HG03159 (cell line): ENCODE measurements at regions not wholly inside any gene's neighbourhood (a gene's known extent, or its start where the extent isn't known, plus 50 kb on each side); places are given as distances from the start of the nearest gene placed in this dataset.

Source experiments
- ATAC-seq: cut with Tn5 transposase; IDR thresholded peaks from one replicate; pipeline ENCODE4 v1.9.1; 2021; ENCODE audit warnings: mild to moderate bottlenecking, moderate library complexity; ENCODE audit not compliant: unreplicated experiment

DNA sequence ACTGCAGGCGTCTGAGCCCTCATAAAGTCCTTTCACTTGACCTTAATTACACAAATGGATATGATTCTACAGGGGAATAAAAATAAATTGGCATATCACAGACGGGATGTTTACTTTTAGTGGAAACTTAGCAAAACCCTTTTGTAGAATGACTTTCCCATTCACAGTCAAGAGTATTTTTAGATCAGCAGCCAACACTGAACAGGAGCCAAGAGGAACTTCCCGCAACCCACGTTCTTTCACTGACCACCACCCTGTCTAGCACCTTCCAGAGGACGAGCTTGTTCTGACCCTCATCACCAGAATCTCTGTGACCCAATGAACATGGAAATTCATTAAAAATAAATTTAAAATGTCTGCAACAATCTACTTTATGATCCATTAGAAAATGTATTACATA is 119.0 kb upstream of the SNTG2 start:
- ATAC-seq, result no peak

DNA sequence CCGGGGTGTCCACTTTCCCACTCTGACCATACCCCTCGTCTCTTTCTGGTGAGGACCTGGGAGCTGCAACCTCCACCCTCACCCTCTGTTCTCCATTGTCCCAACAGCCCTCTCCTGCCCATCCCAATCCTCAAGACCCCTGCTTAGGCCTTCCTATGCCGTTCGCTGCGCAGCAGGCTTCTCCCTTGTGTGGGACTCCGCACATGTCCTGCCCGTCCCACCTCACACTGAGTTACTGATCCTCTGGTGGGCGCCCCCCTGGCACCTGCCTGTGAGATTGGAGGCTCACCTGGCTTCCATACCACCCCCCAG is 119.5 kb upstream of the SNTG2 start:
- no peak for ATAC-seq

DNA sequence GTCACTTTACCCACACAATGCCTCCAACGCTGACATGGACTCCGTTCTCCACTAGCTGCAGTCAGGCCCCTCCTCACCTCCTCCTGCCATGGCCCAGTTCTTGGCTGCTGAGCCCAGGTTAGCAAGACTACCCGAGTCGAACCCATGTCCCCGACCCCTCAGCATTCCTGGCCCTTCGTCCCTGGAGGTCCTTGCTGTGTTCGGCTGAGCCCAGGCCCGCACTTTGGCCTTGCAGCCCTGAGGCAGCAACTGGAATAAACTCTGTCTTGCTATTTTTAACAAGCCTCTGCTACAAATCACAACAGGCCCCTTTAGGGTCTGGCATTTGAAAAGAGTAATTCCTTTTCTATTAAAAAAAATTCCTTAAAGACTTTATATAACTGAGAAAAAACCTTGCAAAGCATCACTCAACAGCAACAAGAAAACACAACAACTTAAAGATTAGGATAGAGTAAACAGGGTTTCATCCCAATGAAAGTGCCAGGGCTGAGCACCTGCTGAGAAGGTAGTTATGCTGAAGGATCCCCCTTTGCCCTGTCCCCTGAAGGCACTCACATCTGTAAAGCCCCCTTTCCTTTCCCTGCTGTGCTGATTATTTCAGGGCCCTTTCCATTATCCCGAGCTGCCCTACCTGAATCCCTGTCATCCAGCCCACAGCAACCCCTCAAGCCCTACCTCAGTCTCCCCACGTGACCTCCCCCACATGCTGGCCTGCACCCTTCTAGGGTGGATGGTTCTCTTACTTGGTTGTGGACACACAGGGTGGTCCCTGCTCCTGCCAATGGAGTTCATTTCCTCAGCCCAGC is 120.0 kb upstream of the SNTG2 start:
- ATAC-seq, result no peak

DNA sequence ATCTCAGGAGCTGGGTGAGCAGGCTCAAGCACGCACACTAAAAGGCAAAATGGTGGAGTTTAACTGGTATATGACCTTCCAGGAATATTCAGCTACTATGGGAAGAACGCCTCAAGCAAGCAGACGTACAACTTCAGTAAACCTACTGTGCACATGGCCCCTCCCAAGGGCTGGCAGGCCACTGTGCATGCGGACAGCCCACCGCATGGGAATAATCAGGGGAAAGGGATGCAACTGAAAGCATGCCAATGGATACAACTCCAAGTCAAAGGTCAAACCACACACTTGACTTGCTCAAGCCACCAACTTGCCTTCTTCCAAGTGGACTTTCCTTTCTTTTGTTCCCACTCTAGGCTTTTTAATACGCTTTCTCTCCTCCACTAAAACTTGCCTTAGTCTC is 121.6 kb upstream of the SNTG2 start:
- no peak for ATAC-seq

DNA sequence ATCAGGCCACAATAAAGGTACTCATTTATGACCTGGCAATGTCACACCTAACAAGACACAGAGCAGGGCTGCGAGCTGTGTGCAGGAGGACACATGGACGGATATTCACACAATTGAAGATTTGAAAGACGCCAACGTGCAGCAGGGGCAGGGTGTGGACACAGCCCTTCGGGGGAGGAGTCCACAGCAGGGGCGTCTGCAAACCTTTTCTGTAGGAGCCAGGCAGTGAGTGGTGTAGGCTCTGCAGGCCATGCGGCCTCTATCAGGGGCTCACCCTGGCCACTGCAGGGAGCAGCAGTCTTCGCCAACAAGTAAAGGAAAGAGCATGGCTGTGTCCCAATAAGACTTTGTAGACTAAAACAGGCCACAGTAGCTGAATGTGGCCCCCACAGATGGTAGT is 125.7 kb upstream of the SNTG2 start:
- no peak for ATAC-seq

DNA sequence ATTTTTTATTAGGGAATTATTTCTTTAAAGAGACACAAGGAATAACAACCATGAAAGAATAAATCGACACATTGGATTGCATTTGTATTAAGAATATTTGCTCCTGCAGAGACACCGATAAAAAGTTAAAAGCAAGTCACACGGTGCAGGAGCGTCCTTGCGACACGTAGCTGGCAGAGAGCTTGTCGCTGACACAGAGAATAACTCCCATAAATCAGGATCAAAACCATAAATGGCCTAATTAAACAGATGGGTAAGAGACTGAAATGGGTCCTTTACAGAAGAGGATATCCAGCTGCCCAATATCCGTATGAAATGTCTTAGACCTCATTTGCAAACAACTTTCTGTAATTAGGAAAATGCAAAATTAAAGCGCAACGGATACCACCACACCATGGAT is 126.1 kb upstream of the SNTG2 start:
- ATAC-seq, result no peak

DNA sequence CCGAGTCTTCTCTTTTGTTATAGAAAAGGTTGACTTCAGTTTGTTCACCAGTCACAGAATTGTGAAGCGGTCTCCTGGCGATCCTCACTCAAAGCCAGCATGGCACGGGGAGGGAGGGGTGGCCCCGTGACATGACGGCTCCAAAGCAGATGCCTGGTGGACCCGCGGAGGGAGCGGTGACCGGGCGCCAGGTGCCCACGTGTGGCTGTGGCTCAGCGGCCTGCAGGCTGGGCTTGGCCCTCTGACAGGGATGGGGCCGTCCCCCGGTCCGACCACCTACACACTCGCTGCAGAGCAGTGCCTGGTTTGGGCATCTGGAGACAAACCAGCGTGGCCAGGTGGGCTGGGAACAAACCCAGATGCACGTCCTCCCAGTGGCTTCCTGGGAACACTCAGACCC is 129.1 kb upstream of the SNTG2 start:
- ATAC-seq, result no peak

DNA sequence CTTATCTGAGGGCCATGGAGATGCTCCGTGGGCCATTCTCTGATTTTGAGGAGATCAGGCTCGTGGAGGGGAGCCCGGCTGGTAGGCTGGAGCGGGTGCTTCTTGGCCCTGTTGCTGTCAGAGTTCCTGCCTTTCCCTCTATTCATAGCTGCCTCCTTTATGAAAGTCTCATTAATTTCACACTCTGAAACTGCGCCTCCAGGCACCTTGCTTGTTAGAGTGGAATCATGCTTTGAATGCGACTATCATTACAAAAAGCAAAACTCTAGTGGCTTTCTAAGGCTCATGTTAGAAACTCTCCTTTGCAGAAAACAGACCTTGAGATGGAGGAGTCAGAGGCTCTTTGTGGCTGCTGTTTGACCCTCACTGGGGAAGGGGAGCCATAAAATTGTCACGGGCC is 131.0 kb upstream of the SNTG2 start:
- ATAC-seq, result no peak

DNA sequence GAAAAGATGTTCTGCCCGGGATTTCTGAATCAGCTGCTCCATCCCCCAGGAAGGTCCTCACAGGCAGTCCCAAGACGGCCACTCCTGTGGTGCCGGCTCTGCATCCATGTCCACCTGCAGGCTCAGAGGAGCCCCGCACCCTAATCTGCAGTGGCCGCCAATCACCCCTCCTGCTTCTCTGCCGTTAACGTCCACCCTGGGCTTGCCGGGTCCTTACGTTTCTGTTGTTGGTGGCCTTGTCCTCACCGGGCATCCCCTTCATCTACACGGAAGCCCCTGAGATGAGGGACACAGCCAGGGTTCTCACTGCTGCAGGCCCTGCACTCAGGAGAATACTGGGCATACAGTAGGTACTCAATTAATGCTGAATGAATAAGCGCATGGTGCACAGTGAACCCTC is 131.5 kb upstream of the SNTG2 start:
- ATAC-seq, result no peak

DNA sequence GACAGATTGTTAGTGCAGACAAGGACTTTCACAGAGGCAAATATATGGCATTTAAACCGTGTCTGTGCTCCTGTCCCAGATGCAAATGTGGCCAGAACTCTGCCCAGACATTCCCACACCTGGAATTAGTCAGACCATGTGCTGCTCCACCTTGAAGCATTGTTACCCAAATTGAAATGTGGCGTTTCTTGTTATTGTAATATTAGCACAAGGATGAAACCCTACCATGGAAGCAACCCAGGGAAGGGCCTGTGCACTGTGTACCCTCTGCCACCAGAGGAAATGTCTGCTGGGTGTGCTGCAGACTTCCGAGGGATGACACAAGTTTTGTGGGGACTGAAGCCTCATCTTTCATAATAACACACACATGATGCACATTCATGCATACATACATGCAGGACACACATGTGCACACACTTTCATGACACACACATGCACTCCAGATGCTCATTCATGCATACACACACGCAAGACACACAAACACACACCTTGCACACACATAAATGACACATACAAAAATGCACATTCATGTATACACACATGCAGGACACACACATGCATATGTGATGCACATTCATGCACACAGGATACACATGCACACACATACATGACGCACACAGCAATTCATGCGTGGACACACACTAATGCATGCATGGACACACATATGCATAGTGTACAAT is 133.2 kb upstream of the SNTG2 start:
- ATAC-seq, result no peak

DNA sequence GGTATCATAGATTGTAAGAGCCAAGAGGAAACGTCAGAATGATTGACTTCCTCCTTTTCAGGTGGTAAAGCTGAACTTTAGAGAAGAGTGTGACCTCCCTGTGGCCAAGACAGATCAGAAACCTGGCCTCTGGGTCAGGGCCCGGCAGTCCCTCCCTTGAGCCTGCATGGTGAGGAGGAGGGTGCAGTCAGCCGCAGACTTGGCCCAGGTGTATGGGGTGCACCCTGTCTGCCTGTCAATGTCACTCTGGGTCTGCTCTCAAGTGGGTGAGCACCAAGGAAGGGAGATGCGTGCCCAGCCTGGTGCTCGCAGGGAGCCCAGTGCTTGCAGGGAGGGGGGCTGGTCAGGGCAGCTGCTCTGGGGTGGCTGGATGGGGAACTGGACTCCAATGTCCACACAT is 134.4 kb upstream of the SNTG2 start:
- ATAC-seq, result no peak

DNA sequence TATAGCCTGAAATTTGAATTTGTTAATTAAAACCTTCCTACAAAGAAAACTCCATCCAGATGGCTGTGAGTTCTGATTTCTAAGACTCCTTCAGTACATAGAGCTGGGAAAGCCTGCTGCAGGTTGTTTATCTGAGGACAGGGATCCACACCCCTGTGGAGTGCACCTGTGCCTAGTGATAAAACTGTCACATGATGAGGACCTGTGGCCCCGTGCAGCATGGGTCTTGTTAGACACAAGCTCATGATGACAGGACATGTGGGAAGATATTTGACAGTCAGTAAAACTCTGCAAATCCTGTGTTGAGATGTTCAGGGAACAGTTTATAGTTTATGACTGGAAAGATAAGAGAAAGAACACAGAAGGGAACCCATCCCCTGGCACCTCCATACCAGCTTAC is 133.2 kb upstream of the TMEM18 start:
- ATAC-seq, result no peak

DNA sequence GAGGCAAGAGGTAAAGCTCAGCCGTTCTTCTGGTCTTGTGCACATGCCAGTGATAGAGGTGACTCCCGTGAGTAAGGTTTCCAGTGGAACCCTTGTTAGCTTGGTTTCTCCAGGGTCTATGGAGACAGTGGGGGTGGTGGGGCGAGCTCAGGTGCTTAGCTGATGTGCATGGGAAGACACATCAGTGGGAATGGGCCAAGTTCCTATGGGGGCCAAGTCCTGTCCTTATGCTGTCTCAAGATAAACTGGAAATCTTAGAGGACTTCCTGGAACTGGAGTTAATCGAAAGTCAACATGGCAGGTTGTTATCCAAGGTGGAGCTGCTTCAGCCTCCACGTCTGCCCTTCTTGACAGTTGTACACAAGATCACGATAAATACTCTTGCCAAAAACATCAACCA is 130.1 kb upstream of the TMEM18 start:
- ATAC-seq, result no peak

DNA sequence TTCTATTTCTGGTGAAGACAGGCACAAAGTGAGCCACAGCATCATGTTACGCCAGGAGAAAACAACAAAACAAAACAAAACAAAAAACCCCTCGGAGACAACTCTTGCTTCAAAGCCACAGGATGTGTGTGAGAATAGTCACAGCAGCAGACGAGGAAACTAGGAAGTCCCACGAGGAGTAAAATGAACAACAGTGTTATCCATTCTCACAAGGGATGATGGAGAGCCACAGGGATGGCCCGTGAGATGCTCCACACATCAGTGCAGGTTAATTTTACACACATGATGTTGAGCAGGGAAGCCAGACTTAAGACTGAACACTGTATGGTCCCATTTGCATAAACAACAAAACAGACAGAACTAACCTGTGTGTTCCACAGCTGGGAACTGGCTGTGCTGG is 128.5 kb upstream of the TMEM18 start:
- ATAC-seq, result no peak

DNA sequence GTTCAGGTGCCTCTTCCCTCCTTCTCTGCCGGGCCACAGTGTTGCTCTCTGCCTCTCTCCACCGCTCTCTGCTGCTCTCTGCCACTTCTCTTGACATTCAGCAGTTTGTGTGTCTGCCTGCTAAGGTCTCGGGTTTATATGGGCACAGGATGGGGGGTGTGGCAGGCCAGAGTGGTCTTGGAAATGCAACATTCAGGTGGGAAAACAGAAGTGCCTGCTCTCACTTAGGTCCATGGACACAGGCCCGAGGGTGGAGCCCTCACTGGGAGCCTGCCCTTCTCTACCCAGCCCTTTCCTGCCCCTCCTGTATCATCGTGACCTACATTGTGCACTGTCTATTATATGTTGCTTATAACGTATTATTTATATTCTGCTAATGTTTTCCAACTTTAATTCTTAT is 120.8 kb upstream of the TMEM18 start:
- ATAC-seq, result no peak

DNA sequence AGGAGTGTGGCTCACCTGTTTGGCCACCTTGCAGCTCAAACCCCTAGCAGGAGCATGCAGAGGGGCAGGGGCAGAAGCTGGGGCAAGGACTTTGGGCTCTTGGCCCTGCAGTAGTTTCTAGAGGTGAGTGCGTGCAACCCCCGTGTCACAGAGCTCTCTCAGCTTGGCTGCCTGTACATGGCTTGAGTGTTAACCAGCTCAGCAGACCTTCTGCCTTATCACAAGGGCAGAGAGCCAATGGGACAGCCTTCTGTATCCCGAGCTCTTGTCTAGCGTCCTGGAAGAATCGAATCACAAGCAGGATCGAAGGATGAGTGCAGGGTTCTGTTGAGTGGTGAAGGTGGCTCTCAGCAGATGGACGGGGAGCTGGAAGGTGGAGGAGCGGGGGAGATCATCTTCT is 120.3 kb upstream of the TMEM18 start:
- ATAC-seq, result no peak

DNA sequence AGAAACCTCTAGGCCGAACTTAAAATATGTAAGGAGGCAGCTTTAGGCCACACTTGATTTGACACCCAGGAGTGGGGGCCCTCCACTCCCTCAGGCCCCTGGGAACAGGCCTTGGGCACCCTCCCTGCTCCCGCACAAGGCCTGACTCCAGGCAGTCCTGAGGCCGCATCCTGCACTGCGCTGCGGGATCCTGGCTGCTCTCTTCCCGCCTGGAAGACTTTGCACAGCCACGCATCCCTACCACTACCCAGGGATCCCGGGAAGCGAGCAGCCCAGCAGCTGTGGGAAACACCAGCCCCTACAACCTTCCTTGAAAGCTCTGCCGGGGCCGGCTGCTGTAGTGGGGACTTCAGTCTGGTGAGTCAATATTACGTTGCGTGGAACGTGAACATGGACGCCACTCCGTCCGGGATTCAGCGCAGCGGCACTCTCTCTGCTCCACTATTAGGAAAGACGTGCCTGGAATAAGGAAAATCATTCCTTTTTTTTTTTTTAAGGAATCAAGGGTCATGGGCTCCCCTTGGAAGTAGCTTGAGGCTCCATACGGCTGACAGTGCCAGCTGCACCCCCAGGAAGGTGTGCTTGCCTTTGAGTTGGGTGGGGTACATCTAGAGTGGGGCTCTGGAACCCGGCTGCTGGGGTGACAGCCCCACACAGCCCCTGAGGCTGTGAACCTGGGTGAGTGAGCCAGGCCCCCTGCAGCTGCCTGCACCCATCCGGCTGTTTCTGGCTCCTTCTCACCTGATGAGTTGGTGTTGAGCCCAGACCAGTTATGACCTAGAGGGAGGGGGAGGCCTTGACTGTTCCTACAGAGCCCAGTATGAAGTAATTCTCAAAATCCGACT is 119.2 kb upstream of the TMEM18 start:
- ATAC-seq, result no peak

DNA sequence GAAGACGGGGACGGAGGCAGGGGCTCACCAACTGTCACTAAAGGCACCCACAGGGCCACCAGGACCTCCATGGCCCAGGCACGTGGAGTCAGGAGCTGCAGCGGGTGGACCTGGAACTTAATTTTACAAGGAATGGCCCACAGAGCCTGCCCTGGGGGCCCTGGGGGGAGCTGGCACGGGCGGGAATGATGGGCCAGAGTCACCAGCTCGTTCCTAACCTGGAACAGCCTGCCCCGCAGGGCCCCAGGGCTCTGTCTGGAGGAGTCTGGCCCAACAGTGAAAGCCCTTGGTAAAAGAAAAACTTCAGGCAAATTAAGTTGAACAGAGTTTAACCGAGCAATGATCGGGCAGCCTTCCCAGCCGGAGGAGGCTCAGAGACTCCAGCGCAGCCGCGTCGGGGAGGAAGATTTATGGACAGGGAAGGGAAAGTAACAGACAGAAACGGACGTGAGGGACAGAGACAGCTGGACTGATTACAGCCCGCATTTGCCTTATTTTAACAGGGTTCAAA is 118.4 kb upstream of the TMEM18 start:
- ATAC-seq, result no peak

DNA sequence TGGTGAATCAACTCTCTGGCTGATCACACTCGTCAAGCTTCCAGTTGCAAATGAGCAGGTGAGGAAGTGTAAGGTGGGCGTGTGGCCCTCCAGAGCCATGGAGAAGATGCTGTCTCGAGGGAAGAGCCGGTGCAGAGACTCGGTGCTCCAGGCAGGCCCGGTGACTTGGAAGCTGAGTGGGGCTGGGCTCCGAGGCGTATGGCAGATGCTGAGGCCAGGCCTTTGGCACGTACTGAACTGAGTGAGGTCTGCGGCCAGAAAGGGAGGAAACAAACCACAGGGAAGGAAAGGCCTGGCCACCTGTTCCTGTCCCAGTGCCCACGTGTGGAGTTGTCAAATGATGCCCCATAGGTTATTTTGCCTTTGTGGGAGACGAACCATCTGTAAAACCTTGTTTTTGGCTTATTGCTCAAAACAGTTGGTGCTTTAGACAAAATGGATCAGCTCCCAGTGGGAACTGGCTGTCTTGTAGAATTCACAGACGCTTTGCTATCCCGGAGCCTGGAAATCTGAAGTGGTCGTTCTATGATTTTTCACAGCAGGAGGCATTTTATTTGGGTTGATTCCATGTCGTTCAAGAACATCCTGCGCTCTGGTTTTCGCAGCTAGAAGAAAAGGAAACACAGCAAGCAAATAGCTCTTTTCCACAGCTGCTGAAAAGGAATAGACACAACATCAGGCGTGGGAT is 117.5 kb upstream of the TMEM18 start:
- ATAC-seq, result no peak

DNA sequence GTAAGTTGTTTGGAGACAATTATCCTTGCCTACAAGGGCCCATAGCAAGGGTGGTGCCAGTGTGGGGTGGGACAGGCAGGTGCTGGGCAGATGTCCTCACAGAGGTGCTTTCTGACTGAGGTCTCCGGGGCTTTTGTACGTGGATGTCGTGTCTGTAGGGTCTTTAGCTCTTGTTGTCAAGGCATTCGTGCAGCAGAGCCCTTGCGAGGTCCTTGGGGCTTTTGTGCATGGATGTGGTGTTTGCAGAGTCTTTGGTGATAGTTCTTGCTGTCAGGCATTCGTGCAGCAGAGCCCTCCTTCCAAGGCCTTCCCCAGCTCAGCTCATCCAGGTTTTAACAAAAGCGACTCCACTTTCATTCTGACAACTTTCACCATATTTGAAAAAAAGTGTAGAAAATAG is 116.0 kb upstream of the TMEM18 start:
- no peak for ATAC-seq

DNA sequence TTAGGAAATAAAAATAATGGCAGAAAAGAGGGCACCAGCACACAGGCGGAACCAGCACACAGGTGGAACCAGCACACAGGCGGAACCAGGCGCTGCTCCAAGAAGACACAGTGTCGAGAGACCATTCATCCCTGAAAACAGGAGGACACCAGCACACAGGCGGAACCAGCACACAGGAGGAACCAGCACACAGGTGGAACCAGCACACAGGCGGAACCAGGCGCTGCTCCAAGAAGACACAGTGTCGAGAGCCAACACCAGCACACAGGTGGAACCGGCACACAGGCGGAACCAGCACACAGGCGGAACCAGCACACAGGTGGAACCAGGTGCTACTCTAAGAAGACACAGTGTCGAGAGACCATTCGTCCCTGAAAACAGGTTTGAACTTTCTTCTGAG is 115.5 kb upstream of the TMEM18 start:
- no peak for ATAC-seq
